MCF 10A (cell line): ENCODE measurements at regions not wholly inside any gene's neighbourhood (a gene's known extent, or its start where the extent isn't known, plus 50 kb on each side); places are given as distances from the start of the nearest gene placed in this dataset.

ENCODE experiments used
- BruUV-seq: library from RNA; stranded (reverse); fragments of 400-500 nt; replicated peaks from 2 replicates; lab custom pipeline; 2021; lab: Mats Ljungman, UMichigan
- CTCF ChIA-PET: fragments of 300-600 bp; sonication (Branson Sonifier 250); formaldehyde crosslinking; extraction: SDS; loops from one replicate; lab custom pipeline; 2021; ENCODE audit warnings: antibody characterized with exemption, inconsistent platforms; lab: Yijun Ruan, JAX
- POLR2A ChIA-PET: fragments of 300-600, 350-650 bp; sonication (Branson Sonifier 250); formaldehyde crosslinking; extraction: SDS; loops from one replicate; lab custom pipeline; 2020; ENCODE audit warnings: antibody characterized with exemption, inconsistent platforms; lab: Yijun Ruan, JAX
- DNase-seq: peaks from one replicate; pipeline ENCODE4 v3.0.0-alpha.2; 2018; ENCODE audit not compliant: unreplicated experiment
- H3K27ac Mint-ChIP-seq: one replicate; pipeline ENCODE4 v1.8.0; 2022; ENCODE audit warnings: mild to moderate bottlenecking, low read depth, mixed read lengths; ENCODE audit not compliant: unreplicated experiment
- H3K27me3 Mint-ChIP-seq: one replicate; pipeline ENCODE4 v1.8.0; 2022; ENCODE audit warnings: mixed read lengths; ENCODE audit not compliant: insufficient read depth, unreplicated experiment
- H3K36me3 Mint-ChIP-seq: one replicate; pipeline ENCODE4 v1.8.0; 2022; ENCODE audit warnings: mild to moderate bottlenecking, moderate library complexity, mixed read lengths; ENCODE audit not compliant: insufficient read depth, unreplicated experiment
- H3K4me1 Mint-ChIP-seq: one replicate; pipeline ENCODE4 v1.8.0; 2022; ENCODE audit warnings: mixed read lengths; ENCODE audit not compliant: insufficient read depth, unreplicated experiment
- H3K4me3 Mint-ChIP-seq: one replicate; pipeline ENCODE4 v1.8.0; 2022; ENCODE audit warnings: mild to moderate bottlenecking, moderate library complexity, mixed read lengths; ENCODE audit not compliant: unreplicated experiment
- H3K9me3 Mint-ChIP-seq: one replicate; pipeline ENCODE4 v1.8.0; 2022; ENCODE audit warnings: mixed read lengths; ENCODE audit not compliant: unreplicated experiment
- intact Hi-C: fragments of 100-400 bp; cut with micrococcal nuclease; formaldehyde crosslinking; loops from 2 replicates; pipeline ENCODE4 v1.14.1; 2022
- TF ChIP-seq, protein P1 (sequence below): fragments of 200-600 bp; IDR thresholded peaks from one replicate; pipeline ENCODE4 v1.8.0; 2022; ENCODE audit warnings: antibody characterized with exemption, mild to moderate bottlenecking; ENCODE audit not compliant: unreplicated experiment

GRCh38 chr6:169986171-169986847 is 234.9 kb downstream of the ERMARD start:
- TF ChIP-seq, protein P1, sequence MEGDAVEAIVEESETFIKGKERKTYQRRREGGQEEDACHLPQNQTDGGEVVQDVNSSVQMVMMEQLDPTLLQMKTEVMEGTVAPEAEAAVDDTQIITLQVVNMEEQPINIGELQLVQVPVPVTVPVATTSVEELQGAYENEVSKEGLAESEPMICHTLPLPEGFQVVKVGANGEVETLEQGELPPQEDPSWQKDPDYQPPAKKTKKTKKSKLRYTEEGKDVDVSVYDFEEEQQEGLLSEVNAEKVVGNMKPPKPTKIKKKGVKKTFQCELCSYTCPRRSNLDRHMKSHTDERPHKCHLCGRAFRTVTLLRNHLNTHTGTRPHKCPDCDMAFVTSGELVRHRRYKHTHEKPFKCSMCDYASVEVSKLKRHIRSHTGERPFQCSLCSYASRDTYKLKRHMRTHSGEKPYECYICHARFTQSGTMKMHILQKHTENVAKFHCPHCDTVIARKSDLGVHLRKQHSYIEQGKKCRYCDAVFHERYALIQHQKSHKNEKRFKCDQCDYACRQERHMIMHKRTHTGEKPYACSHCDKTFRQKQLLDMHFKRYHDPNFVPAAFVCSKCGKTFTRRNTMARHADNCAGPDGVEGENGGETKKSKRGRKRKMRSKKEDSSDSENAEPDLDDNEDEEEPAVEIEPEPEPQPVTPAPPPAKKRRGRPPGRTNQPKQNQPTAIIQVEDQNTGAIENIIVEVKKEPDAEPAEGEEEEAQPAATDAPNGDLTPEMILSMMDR = no peak
- Mint-ChIP-seq H3K36me3 (no peaks in the 10 kb centered on the region), H3K27ac (no peak overlapping the region)

DNA sequence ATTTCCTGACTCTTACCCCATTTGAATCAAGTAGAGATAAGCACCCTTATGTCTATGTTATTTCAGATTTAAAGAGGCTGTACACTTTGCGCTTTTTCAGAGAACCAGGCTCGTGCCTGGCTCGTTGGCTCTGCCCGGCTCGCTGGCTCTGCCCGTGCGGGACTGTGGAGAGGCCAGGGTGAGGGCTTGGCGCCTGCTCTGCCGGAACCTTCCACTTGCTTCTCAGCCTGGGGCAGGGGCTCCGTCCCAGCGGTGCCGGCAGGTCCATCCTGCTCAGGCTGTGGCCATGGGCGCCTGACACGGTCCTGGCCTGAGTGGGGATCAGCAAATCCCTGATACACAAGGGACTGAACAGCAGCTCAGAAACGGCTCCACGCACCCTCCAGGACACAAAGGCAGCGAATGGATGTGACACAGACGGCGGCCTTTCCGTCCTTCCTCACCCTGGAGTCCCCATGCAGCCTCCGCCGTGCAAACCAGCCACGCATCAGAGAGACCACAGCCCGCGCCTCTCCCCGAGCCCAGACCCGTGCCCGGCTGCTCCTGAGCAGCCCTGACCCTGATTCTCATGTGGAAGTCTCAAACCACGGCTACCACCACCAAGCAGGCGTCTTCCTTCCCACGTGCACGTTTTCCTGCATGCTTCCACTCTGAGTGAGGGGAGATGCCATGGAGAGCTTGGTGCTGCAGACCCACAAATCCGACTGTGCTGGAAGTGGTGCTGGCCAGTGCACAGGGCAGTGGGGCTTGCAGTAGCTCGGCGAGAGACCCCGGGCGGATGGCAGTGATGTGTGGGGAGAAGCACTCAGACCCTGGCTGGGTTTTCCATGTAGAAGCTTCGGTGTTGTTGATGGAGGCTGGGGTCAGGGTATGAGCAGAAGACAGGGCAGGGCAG is 233.9 kb downstream of the ERMARD start:
- Mint-ChIP-seq H3K4me3 (no peak overlapping the region), H3K27me3 (peaks cover 18% of the 10 kb centered on the region), H3K4me1 (no peaks in the 10 kb centered on the region), H3K27ac (no peak overlapping the region), H3K36me3 (no peaks in the 10 kb centered on the region), H3K9me3 (no peaks in the 10 kb centered on the region)
- BruUV-seq = no TSS peak
- intact Hi-C loops = no loop called here
- POLR2A ChIA-PET = interaction anchor here (0.7 kb wide), 1 partner anchor 532 kb away, joined by 3 read pairs; no protein-coding TSS in a partner anchor
- CTCF ChIA-PET = no interaction called here
- no peak for DNase-seq
- TF ChIP-seq, protein P1 = no peak

More at GRCh38 chr6:169986171-169986847, 234.9 kb downstream of the ERMARD start:
- H3K4me1 Mint-ChIP-seq = no peaks in the 10 kb centered on the region
- intact Hi-C loops = no loop called here
- POLR2A ChIA-PET = interaction anchor here (0.7 kb wide), 1 partner anchor 533 kb away, joined by 3 read pairs; no protein-coding TSS in a partner anchor
- BruUV-seq = no TSS peak
- H3K4me3 Mint-ChIP-seq = no peak overlapping the region
- no peaks in the 10 kb centered on the region for H3K9me3 Mint-ChIP-seq
- DNase-seq = no peak
- H3K27me3 Mint-ChIP-seq = peaks cover 13% of the 10 kb centered on the region
- CTCF ChIA-PET = no interaction called here

DNA sequence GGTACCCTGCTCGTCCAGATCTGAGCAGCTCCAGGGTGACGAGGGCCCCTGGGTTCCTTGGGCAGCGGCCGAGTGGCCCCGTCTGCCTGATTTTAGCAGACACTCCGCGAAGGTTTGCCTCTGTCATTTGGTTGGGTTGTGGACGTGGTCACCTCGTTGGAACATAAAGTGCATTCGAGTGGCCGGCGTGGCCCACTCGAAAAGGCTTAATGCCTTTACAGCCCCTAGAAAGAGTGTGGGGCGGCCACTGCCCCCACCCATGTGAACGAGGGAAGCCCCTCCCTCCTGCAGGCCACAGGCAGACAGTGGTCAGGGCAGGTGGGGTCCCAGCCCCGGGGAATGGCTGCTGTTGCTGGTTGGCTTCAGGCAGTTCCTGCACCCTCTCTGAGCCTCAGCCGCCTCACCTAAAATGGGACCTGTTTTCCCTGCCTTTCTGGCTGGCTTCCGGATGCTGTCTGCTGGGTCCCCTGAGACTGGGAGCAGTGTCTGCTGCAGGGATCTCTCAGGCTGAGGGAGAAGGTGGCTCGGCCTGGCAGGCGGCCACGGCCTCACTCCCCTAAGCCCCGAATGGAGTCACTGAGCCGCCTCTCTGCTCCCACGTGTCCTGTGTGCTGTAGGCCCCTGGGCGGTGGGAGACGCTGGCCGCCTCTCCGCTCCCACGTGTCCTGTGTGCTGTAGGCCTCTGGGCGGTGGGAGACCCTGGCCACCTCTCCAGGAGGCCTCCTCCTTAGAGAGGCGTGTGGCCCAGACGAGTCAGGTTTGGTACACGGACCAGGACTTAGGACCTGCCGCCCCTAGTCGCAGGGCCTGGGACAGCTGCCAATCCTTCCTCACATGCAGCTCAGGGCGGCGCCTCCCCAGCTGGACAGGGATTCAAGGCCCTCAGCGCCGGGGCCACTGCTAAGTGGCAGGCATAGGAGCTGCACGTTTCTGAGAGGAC is 233.0 kb downstream of the ERMARD start:
- Mint-ChIP-seq H3K9me3 (no peaks in the 10 kb centered on the region), H3K4me1 (no peaks in the 10 kb centered on the region), H3K27me3 (peaks cover 18% of the 10 kb centered on the region), H3K36me3 (no peaks in the 10 kb centered on the region), H3K4me3 (no peak overlapping the region), H3K27ac (no peak overlapping the region)
- TF ChIP-seq, protein P1 = no peak
- POLR2A ChIA-PET = no interaction called here
- DNase-seq = no peak
- CTCF ChIA-PET = no interaction called here
- BruUV-seq = no TSS peak
- intact Hi-C loops = no loop called here
